ENCODE measurements at regions not wholly inside any gene's neighbourhood (a gene's known extent, or its start where the extent isn't known, plus 50 kb on each side); places are given as distances from the start of the nearest gene placed in this dataset.

DNA sequence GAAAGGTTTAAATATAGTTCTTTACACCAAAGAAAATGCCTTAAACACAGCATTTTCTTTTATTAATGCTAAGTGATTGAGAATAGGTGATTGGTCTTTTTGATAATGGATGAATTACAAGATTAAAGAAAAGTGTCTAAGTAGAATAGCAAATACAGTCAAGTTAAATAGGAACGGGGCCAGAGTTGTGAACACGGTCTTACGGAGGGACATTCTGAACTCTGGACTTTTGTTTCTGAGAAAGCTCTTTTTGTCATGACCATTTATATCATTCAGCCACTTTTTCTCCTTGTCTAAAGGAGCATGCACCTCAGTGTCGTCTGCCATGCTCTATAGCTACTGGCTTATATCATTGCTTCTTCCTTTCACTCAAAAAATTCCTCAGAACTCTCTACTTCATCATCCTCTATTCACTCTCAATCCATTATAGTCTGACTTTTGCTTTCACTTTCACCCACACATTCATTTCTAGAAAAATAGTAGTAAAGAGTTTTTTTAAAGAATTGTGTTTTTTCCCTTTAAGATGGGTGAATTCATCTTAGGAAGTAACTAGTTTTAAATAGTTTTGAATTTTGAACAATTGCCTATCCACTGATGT lies 263.0 kb upstream of the FBXL7 start:
- TF ChIP-seq, protein P1, sequence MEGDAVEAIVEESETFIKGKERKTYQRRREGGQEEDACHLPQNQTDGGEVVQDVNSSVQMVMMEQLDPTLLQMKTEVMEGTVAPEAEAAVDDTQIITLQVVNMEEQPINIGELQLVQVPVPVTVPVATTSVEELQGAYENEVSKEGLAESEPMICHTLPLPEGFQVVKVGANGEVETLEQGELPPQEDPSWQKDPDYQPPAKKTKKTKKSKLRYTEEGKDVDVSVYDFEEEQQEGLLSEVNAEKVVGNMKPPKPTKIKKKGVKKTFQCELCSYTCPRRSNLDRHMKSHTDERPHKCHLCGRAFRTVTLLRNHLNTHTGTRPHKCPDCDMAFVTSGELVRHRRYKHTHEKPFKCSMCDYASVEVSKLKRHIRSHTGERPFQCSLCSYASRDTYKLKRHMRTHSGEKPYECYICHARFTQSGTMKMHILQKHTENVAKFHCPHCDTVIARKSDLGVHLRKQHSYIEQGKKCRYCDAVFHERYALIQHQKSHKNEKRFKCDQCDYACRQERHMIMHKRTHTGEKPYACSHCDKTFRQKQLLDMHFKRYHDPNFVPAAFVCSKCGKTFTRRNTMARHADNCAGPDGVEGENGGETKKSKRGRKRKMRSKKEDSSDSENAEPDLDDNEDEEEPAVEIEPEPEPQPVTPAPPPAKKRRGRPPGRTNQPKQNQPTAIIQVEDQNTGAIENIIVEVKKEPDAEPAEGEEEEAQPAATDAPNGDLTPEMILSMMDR (conservative IDR thresholded peaks at IDR 0.05; ENCODE audit: low read depth, low read length), result no peak
- TF ChIP-seq POLR2A (IDR thresholded peaks at IDR 0.05; ENCODE audit: low read depth, low read length), result no peak
- TF ChIP-seq, protein P2, sequence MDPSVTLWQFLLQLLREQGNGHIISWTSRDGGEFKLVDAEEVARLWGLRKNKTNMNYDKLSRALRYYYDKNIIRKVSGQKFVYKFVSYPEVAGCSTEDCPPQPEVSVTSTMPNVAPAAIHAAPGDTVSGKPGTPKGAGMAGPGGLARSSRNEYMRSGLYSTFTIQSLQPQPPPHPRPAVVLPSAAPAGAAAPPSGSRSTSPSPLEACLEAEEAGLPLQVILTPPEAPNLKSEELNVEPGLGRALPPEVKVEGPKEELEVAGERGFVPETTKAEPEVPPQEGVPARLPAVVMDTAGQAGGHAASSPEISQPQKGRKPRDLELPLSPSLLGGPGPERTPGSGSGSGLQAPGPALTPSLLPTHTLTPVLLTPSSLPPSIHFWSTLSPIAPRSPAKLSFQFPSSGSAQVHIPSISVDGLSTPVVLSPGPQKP (IDR thresholded peaks at IDR 0.05; ENCODE audit: borderline replicate concordance, low read depth, low read length), result no peak
- TF ChIP-seq MAZ (IDR thresholded peaks at IDR 0.05; ENCODE audit: borderline replicate concordance, low read depth, low read length), result no peak
- TF ChIP-seq RAD21 (IDR thresholded peaks at IDR 0.05; ENCODE audit: low read length), result no peak

Measured in IMR-90 (cell line).